Muscle of leg (tissue), 3 donors: ENCODE measurements at regions not wholly inside any gene's neighbourhood (a gene's known extent, or its start where the extent isn't known, plus 50 kb on each side); places are given as distances from the start of the nearest gene placed in this dataset.

ENCODE experiments used
- DNase-seq: peaks from one replicate; pipeline ENCODE4 v3.0.0; 2013
- H3K27ac ChIP-seq: one replicate; pipeline ENCODE4 v1.5.1; 2013; ENCODE audit warnings: mild to moderate bottlenecking, low read length, control low read depth
- H3K27me3 ChIP-seq: one replicate; pipeline ENCODE4 v1.6.1; 2013; ENCODE audit warnings: low read length; ENCODE audit not compliant: control insufficient read depth, insufficient read depth
- H3K36me3 ChIP-seq: one replicate; pipeline ENCODE4 v1.6.1; 2013; ENCODE audit warnings: low read length; ENCODE audit not compliant: control insufficient read depth, insufficient read depth
- H3K4me1 ChIP-seq: one replicate; pipeline ENCODE4 v1.6.1; 2013; ENCODE audit warnings: low read length; ENCODE audit not compliant: control insufficient read depth, insufficient read depth
- H3K4me3 ChIP-seq: one replicate; pipeline ENCODE4 v1.5.1; 2013; ENCODE audit warnings: low read length, control low read depth
- H3K9me3 ChIP-seq: replicated peaks from 2 replicates; pipeline ENCODE4 v1.6.1; 2013; ENCODE audit warnings: low read depth, low read length; ENCODE audit not compliant: control insufficient read depth
- WGBS: methylation state at CpG from one replicate; pipeline ENCODE4 v1.1.5; 2013; ENCODE audit warnings: missing lambda C conversion rate; ENCODE audit not compliant: insufficient coverage; 5-methylcytosine and 5-hydroxymethylcytosine counted together

- no peaks in the 10 kb centered on the region for H3K27me3 ChIP-seq
- H3K4me1 ChIP-seq = no peaks in the 10 kb centered on the region
- no peak overlapping the region for H3K27ac ChIP-seq
- no CpG with 5 or more reads among the region's 4 CpGs for WGBS
- H3K9me3 ChIP-seq = no peaks in the 10 kb centered on the region
- DNase-seq = no peak
- no peaks in the 10 kb centered on the region for H3K36me3 ChIP-seq
- no peak overlapping the region for H3K4me3 ChIP-seq
Observed at GRCh38 chr3:76768912-76769311, 271.0 kb upstream of the ROBO2 start.

DNA sequence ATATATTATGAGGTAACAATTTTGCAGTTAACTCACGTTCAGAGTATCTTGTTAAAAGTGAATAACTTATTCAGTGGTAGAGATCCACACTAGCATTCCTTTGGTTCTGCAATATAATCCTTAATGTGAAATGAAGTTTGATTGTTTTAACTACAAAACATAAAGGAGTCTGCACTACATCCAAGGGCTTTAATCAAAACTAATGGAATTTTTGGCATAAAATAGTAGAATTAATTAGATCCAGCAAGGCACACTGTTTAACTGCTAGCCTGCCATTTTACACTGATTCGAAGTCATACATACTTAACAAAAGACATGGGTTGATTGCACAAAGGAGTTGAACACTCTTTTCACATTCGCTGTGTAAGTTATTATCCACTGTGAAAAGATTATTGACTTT is 263.0 kb upstream of the ROBO2 start:
- no CpG with 5 or more reads among the region's 3 CpGs for WGBS

DNA sequence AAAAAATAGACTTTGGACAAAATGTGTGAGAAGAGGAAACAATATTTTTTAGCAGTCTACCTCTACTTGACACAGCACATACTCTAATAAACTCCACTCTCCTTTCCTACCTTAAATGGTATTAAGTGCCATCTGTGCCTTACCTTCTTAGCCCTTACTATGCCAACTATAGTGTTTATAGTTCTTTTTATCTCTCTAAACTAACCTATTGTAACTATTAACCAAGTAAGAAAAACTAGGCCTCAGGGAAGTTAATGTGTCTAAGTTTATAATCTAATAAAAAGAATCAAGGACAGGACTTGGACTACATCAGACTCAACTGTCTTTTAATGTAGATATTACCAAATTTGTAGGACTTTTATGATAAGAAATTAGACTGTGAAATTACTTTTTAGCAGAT is 251.7 kb upstream of the ROBO2 start:
- DNase-seq = no peak
- no peaks in the 10 kb centered on the region for H3K27me3 ChIP-seq
- H3K9me3 ChIP-seq = peaks cover 2% of the 10 kb centered on the region
- no peaks in the 10 kb centered on the region for H3K4me1 ChIP-seq
- H3K4me3 ChIP-seq = no peak overlapping the region
- no peak overlapping the region for H3K27ac ChIP-seq
- H3K36me3 ChIP-seq = no peaks in the 10 kb centered on the region

More for the DNA sequence above, 263.0 kb upstream of the ROBO2 start:
- no peak overlapping the region for H3K4me3 ChIP-seq
- no peaks in the 10 kb centered on the region for H3K27me3 ChIP-seq
- no peak for DNase-seq
- H3K36me3 ChIP-seq = no peaks in the 10 kb centered on the region
- no peaks in the 10 kb centered on the region for H3K9me3 ChIP-seq
- no peaks in the 10 kb centered on the region for H3K4me1 ChIP-seq
- H3K27ac ChIP-seq = no peak overlapping the region

- WGBS = no CpG with 5 or more reads among the region's 4 CpGs
- DNase-seq = no peak
Observed at GRCh38 chr3:76789237-76789636, 250.7 kb upstream of the ROBO2 start.

DNA sequence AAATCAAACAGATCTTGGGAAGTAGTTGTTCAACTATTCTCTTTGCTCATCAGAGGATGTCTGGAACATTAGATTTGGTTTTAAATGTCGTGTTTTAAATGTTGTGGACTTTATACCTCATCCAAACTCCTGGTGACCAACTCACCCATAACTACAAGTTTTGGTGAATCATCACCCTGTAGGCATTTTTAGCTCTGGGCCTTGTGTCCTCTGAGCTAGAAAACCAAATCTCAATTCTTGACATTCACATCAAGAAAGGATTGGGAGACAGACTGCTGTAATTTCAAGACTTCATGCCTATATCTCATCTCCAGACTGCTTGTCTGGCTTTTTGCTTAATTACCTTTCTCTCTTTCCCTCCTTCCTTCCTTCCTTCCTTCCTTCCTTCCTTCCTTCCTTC is 228.5 kb upstream of the ROBO2 start:
- H3K36me3 ChIP-seq = no peaks in the 10 kb centered on the region
- no peaks in the 10 kb centered on the region for H3K27me3 ChIP-seq
- H3K4me3 ChIP-seq = no peak overlapping the region
- WGBS = no CpG with 5 or more reads among the region's 1 CpG
- H3K4me1 ChIP-seq = no peaks in the 10 kb centered on the region
- no peak overlapping the region for H3K27ac ChIP-seq
- no peak for DNase-seq
- no peaks in the 10 kb centered on the region for H3K9me3 ChIP-seq

More at GRCh38 chr3:76789237-76789636, 250.7 kb upstream of the ROBO2 start:
- H3K27ac ChIP-seq = no peak overlapping the region
- H3K9me3 ChIP-seq = peaks cover 2% of the 10 kb centered on the region
- no peaks in the 10 kb centered on the region for H3K36me3 ChIP-seq
- no peaks in the 10 kb centered on the region for H3K4me1 ChIP-seq
- no peaks in the 10 kb centered on the region for H3K27me3 ChIP-seq
- no peak overlapping the region for H3K4me3 ChIP-seq

DNA sequence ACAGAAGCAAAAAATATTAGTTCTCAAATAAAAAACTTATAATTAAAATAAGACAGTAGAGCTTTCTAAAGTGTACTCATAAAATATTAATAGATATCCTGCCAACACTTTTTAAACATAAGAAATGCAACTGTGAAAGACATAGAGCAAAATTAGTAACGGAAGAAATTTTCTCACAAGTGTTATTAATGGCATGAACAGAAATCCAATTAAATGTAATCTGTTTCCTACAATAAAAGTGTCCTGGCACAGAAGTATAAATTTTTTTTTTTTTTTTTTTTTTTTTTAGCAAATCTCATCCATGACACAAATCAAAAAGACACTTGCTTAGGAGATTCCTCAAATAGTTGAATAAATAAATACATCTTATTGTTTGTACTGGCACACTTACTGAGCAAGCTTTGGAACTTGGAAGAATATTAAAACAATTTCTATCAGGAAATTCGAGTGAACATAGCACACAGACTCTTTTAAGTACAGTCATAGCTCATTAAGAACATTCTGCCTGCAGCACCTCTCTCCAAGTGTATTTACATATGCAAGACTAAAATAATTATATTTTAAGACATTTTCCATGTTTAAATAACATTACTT is 227.2 kb upstream of the ROBO2 start:
- Histone ChIP-seq H3K4me1 (no peaks in the 10 kb centered on the region), H3K9me3 (no peaks in the 10 kb centered on the region), H3K36me3 (no peaks in the 10 kb centered on the region), H3K27ac (no peak overlapping the region), H3K27me3 (no peaks in the 10 kb centered on the region), H3K4me3 (no peak overlapping the region)
- WGBS = no CpG with 5 or more reads among the region's 2 CpGs
- DNase-seq = no peak

DNA sequence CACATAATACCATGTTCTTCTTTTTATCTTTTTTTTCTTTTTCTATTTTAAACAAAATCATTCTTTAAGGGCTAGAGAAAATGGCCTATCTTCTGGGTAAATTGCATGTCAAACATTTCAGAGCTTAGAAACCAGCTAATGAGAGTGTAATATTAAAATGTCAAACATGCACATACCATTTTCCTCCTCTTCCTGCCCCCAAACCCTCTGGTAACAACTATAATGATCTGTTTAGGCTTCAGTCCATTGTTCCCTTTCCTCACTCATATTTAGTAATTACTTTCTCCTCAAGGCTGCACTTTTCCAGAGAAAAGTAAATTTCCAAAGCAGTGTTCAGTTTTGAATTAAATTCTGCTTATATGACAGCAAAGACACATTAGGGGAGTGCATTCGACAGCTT is 224.3 kb upstream of the ROBO2 start:
- no CpG with 5 or more reads among the region's 1 CpG for WGBS
- Histone ChIP-seq H3K27me3 (no peaks in the 10 kb centered on the region), H3K4me1 (no peaks in the 10 kb centered on the region), H3K36me3 (no peaks in the 10 kb centered on the region), H3K4me3 (no peak overlapping the region), H3K27ac (no peak overlapping the region), H3K9me3 (no peaks in the 10 kb centered on the region)
- no peak for DNase-seq

DNA sequence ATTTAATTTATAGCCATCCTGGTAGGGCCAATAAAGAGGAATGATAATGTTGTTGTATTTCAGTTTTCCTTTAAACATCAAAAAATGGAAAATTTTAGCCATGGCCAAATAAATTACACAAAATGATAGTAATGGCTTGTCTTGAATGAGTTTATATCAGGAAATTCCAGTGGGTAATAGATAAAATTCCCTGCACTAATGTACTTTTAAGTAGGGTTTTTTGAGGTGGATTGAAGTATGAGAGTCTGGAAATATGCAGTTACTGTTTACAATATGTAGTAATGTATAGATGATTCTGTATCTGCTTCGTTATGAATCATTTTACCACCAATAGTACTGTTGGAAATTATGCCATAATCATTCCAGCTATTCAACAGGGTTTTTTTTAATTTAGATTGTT is 219.4 kb upstream of the ROBO2 start:
- no peak for DNase-seq
- H3K4me3 ChIP-seq = no peak overlapping the region
- H3K27ac ChIP-seq = no peak overlapping the region
- WGBS = no CpG with 5 or more reads among the region's 1 CpG
- H3K27me3 ChIP-seq = no peaks in the 10 kb centered on the region
- H3K36me3 ChIP-seq = no peaks in the 10 kb centered on the region
- H3K4me1 ChIP-seq = no peaks in the 10 kb centered on the region
- no peaks in the 10 kb centered on the region for H3K9me3 ChIP-seq

DNA sequence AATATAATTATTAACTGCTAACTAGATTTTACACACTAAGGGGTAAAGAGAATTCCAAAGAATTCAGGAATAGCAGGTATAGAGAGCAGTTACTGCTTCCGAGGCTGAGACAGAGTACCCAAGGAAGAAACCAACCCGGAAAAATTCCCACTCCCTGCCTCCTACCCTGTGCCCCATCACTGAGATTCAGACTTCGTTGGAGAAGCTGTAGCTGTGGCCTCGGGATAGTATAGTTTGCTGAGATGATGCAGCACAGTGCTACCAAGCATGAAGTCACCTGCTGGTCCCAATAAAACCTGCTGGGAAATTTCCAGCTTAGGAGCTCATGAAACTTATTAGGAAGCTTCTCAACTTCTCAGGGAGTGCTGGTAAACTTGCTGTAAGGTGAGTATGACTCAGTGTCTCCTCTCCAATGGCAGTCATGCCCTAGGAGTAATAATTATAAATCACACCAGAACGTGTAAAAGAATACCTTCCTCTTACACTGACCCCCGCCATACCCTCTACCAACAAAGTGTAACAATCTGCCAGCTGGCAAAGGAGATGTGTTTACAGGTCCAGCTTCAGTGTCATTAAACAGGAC is 215.2 kb upstream of the ROBO2 start:
- Histone ChIP-seq H3K4me3 (no peak overlapping the region), H3K27me3 (no peaks in the 10 kb centered on the region), H3K36me3 (no peaks in the 10 kb centered on the region), H3K4me1 (no peaks in the 10 kb centered on the region), H3K9me3 (no peaks in the 10 kb centered on the region), H3K27ac (no peak overlapping the region)
- WGBS = 40% methylated on average over 1 of the region's 6 CpGs
- DNase-seq = no peak

GRCh38 chr3:76826861-76827260 is 213.0 kb upstream of the ROBO2 start:
- no peak overlapping the region for H3K27ac ChIP-seq

GRCh38 chr3:76827701-76828226 is 212.1 kb upstream of the ROBO2 start:
- DNase-seq = no peak
- Histone ChIP-seq H3K4me3 (no peak overlapping the region), H3K36me3 (no peaks in the 10 kb centered on the region), H3K4me1 (no peaks in the 10 kb centered on the region), H3K9me3 (no peaks in the 10 kb centered on the region), H3K27ac (no peak overlapping the region), H3K27me3 (no peaks in the 10 kb centered on the region)
- WGBS = no CpG with 5 or more reads among the region's 1 CpG

More at GRCh38 chr3:76826861-76827260, 213.0 kb upstream of the ROBO2 start:
- Histone ChIP-seq H3K4me1 (no peaks in the 10 kb centered on the region), H3K27me3 (no peaks in the 10 kb centered on the region), H3K9me3 (no peaks in the 10 kb centered on the region), H3K4me3 (no peak overlapping the region), H3K36me3 (no peaks in the 10 kb centered on the region)
- DNase-seq = peak; percentile 16
- WGBS = no CpG with 5 or more reads among the region's 5 CpGs
